Gastrocnemius medialis (tissue), 4 donors: ENCODE measurements at regions not wholly inside any gene's neighbourhood (a gene's known extent, or its start where the extent isn't known, plus 50 kb on each side); places are given as distances from the start of the nearest gene placed in this dataset.
"Not testable (repeated sequence)": the region's sequence is repeated elsewhere in the genome, so short reads cannot be mapped to it uniquely, and the experiment has no call there.

Source experiments
- ATAC-seq, 2 donors: fragments of 150-250 bp; one replicate each; pipeline ENCODE4 v1.9.1; 2016
- DNase-seq, 2 donors: peaks; one replicate each; pipeline ENCODE4 v3.0.0-alpha.2; 2019
- H3K27ac ChIP-seq, 4 donors: fragments of 200-600 bp; sonication (generic); 1 replicate in 1 of 4; 2 replicates in 3 of 4; pipeline ENCODE4 v1.5.1; 2016 to 2018; ENCODE audit warnings: mild to moderate bottlenecking in 2 of 4, moderate library complexity in 1 of 4
- H3K27me3 ChIP-seq, 3 donors: fragments of 200-600 bp; sonication (generic) in 2 of 3; 1 replicate in 1 of 3; 2 replicates in 2 of 3; pipeline versions ENCODE4 v1.5.1 to v1.6.0; 2016 to 2019; ENCODE audit warnings: mild to moderate bottlenecking in 1 of 3, moderate library complexity in 1 of 3
- H3K36me3 ChIP-seq, 2 donors: fragments of 200-600 bp; sonication (generic) in 1 of 2; one replicate each; pipeline ENCODE4 v1.5.1; 2017 to 2018
- H3K4me1 ChIP-seq, 2 donors: fragments of 200-600 bp; sonication (generic) in 1 of 2; one replicate each; pipeline ENCODE4 v1.5.1; 2016 to 2017; ENCODE audit warnings: mild to moderate bottlenecking in 2 of 2
- H3K4me3 ChIP-seq, 4 donors: fragments of 200-600 bp; sonication (generic) in 3 of 4; 1 replicate in 1 of 4; 2 replicates in 3 of 4; pipeline ENCODE4 v1.5.1; 2016 to 2019; ENCODE audit warnings: mild to moderate bottlenecking in 2 of 4
- H3K9me3 ChIP-seq, 3 donors: fragments of 200-600 bp; sonication (generic) in 2 of 3; 1 replicate in 1 of 3; 2 replicates in 2 of 3; pipeline ENCODE4 v1.5.1; 2016 to 2019
- POLR2A ChIP-seq, 2 donors: fragments of 450-650 bp; IDR thresholded peaks; one replicate each; pipeline ENCODE4 v1.6.1; 2017; ENCODE audit warnings: antibody characterized with exemption in 2 of 2, mild to moderate bottlenecking in 2 of 2, moderate library complexity in 2 of 2
- in situ Hi-C, 4 donors: fragments of 200-750 bp; cut with MboI; loops; one replicate each; pipeline versions ENCODE4 v1.15.0 to v1.8.0; 2017; ENCODE audit warnings: low sequenced_read_pairs in 4 of 4
- intact Hi-C: fragments of 100-400 bp; cut with DNase I; formaldehyde crosslinking; loops from one replicate; pipeline ENCODE4 v1.15.1; 2023; ENCODE audit warnings: low total_unique reads
- TF ChIP-seq, protein P1 (sequence below), 5 experiments: fragments of 450-650 bp in 3 of 5; fragments of 200-600 bp in 2 of 5; sonication (generic) in 2 of 5; IDR thresholded peaks in 4 of 5; conservative IDR thresholded peaks in 1 of 5; 1 replicate in 4 of 5; 2 replicates in 1 of 5; pipeline ENCODE4 v1.5.1; 2016 to 2019; ENCODE audit warnings: antibody characterized with exemption in 5 of 5, mild to moderate bottlenecking in 3 of 5, moderate library complexity in 3 of 5

- no peak for ATAC-seq
- no peaks in the 10 kb centered on the region for H3K4me1 ChIP-seq
These were observed 141.0 kb downstream of the MTNR1A start for GRCh38 chr4:186414390-186414789.

DNA sequence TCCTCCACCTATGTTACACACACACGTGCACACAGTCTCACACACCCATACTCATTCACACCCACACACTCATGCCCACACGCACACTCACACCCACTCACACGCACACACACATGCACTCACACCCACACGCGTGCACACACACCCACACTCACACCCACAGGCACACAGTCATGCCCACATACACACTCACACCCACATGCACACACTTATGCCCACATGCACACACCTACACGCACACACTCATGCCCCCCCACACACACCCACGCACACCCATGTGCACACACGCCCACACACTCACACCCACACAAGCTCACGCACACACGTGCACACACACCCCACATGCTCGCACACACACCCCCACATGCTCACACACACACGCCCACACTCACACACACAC lies 140.0 kb downstream of the F11 start:
- ATAC-seq = no peak
- Histone ChIP-seq H3K4me1 (no peaks in the 10 kb centered on the region), H3K4me3 (no peak overlapping the region), H3K27ac (no peak overlapping the region), H3K36me3 (no peaks in the 10 kb centered on the region), H3K27me3 (no peaks in the 10 kb centered on the region), H3K9me3 (no peaks in the 10 kb centered on the region)
- in situ Hi-C loops (no loop called here), intact Hi-C loops (no loop called here)
- no peak for DNase-seq
- TF ChIP-seq POLR2A (IDR thresholded peaks at IDR 0.05) = no peak
- TF ChIP-seq, protein P1, sequence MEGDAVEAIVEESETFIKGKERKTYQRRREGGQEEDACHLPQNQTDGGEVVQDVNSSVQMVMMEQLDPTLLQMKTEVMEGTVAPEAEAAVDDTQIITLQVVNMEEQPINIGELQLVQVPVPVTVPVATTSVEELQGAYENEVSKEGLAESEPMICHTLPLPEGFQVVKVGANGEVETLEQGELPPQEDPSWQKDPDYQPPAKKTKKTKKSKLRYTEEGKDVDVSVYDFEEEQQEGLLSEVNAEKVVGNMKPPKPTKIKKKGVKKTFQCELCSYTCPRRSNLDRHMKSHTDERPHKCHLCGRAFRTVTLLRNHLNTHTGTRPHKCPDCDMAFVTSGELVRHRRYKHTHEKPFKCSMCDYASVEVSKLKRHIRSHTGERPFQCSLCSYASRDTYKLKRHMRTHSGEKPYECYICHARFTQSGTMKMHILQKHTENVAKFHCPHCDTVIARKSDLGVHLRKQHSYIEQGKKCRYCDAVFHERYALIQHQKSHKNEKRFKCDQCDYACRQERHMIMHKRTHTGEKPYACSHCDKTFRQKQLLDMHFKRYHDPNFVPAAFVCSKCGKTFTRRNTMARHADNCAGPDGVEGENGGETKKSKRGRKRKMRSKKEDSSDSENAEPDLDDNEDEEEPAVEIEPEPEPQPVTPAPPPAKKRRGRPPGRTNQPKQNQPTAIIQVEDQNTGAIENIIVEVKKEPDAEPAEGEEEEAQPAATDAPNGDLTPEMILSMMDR (IDR thresholded peaks at IDR 0.05 in 4 of 5, conservative IDR thresholded peaks at IDR 0.05 in 1 of 5) = no peak

More at GRCh38 chr4:186414390-186414789, 141.0 kb downstream of the MTNR1A start:
- intact Hi-C loops = no loop called here
- Histone ChIP-seq H3K27ac (no peak overlapping the region), H3K27me3 (no peaks in the 10 kb centered on the region), H3K36me3 (no peaks in the 10 kb centered on the region), H3K4me3 (no peak overlapping the region), H3K9me3 (no peaks in the 10 kb centered on the region)
- in situ Hi-C loops = no loop called here
- TF ChIP-seq POLR2A (IDR thresholded peaks at IDR 0.05) = no peak
- TF ChIP-seq, protein P1 (IDR thresholded peaks at IDR 0.05 in 4 of 5, conservative IDR thresholded peaks at IDR 0.05 in 1 of 5) = no peak
- no peak for DNase-seq

- H3K9me3 ChIP-seq = no peaks in the 10 kb centered on the region
- H3K4me3 ChIP-seq = no peak overlapping the region
- H3K27me3 ChIP-seq = no peaks in the 10 kb centered on the region
- TF ChIP-seq POLR2A (IDR thresholded peaks at IDR 0.05) = no peak
- TF ChIP-seq, protein P1 (IDR thresholded peaks at IDR 0.05 in 4 of 5, conservative IDR thresholded peaks at IDR 0.05 in 1 of 5) = no peak
- H3K36me3 ChIP-seq = no peaks in the 10 kb centered on the region
- intact Hi-C loops (no loop called here), in situ Hi-C loops (no loop called here)
- no peaks in the 10 kb centered on the region for H3K4me1 ChIP-seq
- H3K27ac ChIP-seq = no peak overlapping the region
- DNase-seq = no peak
- no peak for ATAC-seq
These were observed 138.7 kb downstream of the F11 start for GRCh38 chr4:186404562-186405134.

DNA sequence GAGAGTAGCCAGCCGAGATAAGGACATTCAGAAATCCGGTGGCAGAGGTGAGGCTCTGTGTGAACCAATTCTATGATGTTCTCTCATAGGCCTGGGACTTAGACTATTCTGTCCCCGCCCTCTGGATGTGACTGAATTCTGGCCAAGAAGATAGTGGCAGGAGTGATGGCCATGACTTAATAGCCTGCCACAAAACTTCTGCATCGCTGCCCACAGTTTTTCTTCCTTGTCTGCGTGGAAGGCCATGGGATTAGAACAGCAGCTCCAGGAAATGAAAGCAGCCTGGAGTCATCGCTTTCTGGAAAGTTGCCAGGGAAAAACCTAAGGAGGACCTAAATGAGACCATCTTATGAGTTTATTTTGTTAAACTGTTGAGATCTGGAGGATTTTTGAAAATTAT lies 134.7 kb downstream of the F11 start:
- no peak overlapping the region for H3K4me3 ChIP-seq
- H3K27ac ChIP-seq = no peak overlapping the region
- in situ Hi-C loops = no loop called here
- no peaks in the 10 kb centered on the region for H3K9me3 ChIP-seq
- H3K36me3 ChIP-seq = no peaks in the 10 kb centered on the region
- ATAC-seq (no peak), DNase-seq (no peak)
- TF ChIP-seq POLR2A (IDR thresholded peaks at IDR 0.05) = no peak
- TF ChIP-seq, protein P1 (IDR thresholded peaks at IDR 0.05 in 4 of 5, conservative IDR thresholded peaks at IDR 0.05 in 1 of 5) = no peak
- no peaks in the 10 kb centered on the region for H3K27me3 ChIP-seq
- H3K4me1 ChIP-seq = no peaks in the 10 kb centered on the region
- intact Hi-C loops = no loop called here

DNA sequence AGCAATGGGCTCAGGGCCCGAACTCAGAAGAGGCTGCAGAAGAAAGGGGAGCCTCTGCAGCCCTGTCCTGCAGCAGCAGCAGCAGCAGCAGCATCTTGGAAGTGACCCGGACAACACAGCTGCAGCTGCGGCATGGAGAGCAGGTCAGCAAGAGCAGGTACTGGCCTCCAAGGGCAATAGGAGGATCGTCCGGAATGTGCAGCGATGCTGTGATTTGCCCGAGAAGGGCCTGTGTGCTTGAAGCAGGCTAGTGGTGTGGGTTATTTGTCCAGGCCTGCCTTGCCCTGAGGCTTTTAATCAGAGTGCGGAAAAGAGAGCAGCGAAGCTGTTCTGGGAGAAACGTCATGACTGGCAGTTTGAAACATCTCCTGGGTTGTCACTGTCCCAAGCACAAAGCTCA lies 126.0 kb downstream of the F11 start:
- intact Hi-C loops (no loop called here), in situ Hi-C loops (no loop called here)
- Histone ChIP-seq H3K36me3 (no peaks in the 10 kb centered on the region), H3K27me3 (no peaks in the 10 kb centered on the region), H3K9me3 (no peaks in the 10 kb centered on the region), H3K4me1 (no peaks in the 10 kb centered on the region), H3K27ac (no peak overlapping the region), H3K4me3 (no peak overlapping the region)
- TF ChIP-seq POLR2A (IDR thresholded peaks at IDR 0.05) = no peak
- TF ChIP-seq, protein P1 (IDR thresholded peaks at IDR 0.05 in 4 of 5, conservative IDR thresholded peaks at IDR 0.05 in 1 of 5) = no peak
- no peak for DNase-seq
- ATAC-seq = no peak

GRCh38 chr4:186384328-186384727 lies 118.3 kb downstream of the F11 start:
- H3K27me3 ChIP-seq, ATAC-seq, H3K4me1 ChIP-seq, DNase-seq, in situ Hi-C loops, intact Hi-C loops, H3K36me3 ChIP-seq, H3K27ac ChIP-seq, H3K9me3 ChIP-seq, H3K4me3 ChIP-seq: not testable (repeated sequence)
